Hematopoietic multipotent progenitor cell treated with erythropoietin and hydrocortisone succinate and interleukin-3 and kit ligand, for 8 days (in vitro differentiated cells): ENCODE measurements at regions not wholly inside any gene's neighbourhood (a gene's known extent, or its start where the extent isn't known, plus 50 kb on each side); places are given as distances from the start of the nearest gene placed in this dataset.

Experiments
- DNase-seq: peaks from one replicate; pipeline ENCODE4 v3.0.0-alpha.2; 2015

DNA sequence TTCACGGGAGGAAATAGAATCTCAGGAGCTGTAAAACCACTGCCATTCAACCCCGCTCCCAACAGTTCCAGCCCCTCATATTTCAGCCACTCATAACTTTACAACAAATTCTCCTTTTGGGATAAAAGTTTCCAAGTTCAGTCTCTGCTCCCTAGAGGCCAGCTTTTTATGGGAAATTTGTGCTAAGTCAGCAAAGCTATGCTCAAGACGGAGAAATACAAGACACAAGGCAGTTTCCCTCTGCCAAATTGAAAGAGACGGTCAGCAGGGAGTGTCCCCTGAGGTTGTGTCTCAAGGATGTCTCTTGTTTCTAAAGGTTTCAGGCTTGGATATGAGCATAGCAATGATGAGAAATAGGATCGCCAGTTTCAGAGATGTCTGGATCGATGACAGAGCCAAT, 608.6 kb downstream of the CCDC171 start:
- DNase-seq: no peak

DNA sequence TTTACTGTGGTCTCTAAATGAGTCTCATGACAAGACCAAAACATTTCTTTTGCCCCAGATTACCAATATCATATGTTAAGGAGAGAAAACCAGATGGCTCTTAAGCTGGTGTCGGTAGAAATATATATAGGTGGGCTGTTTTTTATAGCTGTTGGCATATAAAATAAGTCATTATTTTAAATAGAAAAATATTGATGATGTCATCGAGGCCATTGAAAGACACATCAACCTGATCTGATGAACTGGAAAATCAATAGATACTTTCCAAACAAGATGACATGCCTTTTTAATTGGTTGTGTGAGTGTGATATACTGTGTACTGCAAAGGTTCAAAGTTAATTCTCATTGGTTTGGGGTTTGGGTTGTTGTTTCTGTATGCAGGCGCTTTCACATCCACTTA, 617.3 kb downstream of the CCDC171 start:
- DNase-seq: no peak

DNA sequence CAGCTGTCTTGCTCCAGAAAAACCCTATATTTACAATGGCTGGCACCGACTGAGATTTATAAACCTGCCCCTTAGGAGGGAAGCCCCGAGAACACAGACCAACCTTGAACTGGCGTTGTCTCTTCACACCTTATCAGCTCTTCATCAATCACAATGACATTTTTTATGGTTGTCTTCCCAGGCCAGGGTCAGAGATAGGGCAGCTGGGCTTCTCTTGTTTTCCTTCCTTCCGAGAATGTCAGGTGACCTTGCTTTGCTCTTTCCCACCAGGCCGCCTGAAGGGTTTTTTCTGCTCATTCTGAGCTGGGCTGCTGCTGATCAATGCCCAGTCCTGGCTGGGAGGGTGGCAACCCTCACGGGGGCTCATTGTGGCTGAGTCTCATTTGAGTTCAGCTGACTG, 619.1 kb downstream of the CCDC171 start:
- no peak for DNase-seq

DNA sequence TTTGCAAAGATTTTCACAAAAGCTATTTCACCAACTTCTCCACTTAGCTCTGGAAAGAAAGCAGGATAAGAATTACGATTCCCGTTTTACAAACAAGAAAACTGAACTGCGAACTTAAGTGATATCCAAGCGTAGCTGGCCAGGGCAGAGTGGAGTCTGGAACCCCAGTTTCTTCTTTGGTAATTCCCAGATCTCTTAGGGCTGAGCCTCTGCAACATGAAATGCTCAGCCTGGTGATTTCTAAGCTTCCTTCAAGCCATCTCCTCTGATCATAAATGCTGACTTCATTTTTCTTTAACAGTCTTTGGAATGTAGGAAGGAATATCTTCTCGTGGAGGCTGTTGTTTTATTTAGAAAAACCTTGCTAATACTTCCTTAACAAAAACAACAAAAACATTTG, 620.0 kb downstream of the CCDC171 start:
- DNase-seq: no peak

DNA sequence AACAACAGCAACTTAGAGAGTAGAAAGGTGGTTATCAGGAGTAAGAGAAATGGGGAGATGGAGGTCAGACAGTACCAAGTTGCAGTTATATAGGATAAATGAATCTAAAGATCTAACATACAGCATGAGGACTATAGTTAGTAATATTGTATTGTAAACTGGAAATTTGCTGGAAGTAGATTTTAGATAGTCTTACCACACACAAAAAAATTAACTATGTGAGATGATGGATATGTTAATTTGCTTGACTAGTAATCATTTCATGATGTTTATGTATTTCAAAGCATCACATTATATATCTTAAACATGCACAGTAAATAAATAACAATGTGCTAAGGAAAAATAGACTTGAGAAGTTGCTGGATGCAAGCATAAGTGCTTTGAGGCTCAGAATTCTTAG, 622.1 kb downstream of the CCDC171 start:
- no peak for DNase-seq

DNA sequence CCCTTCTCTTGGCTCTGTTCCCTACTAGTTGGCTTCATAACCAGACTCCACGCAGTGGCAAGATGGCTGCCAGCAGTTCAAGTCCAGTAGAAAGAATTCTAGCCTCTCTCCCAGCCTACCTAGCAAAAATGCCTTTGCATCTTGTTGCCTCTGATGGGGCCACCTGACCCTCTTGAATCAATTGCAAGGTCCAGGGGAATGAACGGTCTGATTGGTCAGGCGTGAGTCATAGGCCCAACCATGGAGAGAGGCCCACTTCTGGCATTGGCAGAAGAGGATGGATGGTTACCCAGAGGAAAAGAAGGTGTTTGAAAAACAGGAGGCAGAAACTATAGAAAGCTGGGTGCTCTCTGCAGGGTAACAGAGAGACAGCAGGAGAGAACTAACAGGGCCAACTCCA, 622.6 kb downstream of the CCDC171 start:
- DNase-seq: no peak

DNA sequence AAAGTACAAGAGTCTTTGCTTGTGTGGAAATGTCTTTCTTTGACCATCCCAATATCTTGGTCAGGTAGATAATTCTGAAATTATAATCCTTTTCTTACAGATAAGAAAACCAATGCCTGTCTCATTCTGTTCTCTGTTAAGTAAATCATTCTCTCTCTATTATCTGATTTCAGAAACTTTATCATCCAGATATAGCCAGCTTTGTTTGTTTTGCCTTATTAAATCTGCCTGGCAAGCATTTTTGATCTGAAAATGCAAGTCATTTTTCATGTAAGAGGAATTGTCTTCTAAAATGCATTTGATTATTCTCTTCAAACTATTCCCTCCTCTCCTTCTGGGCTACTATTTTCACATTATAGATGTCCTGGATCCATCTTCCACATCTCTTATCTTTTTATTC, 625.5 kb downstream of the CCDC171 start:
- DNase-seq: no peak

DNA sequence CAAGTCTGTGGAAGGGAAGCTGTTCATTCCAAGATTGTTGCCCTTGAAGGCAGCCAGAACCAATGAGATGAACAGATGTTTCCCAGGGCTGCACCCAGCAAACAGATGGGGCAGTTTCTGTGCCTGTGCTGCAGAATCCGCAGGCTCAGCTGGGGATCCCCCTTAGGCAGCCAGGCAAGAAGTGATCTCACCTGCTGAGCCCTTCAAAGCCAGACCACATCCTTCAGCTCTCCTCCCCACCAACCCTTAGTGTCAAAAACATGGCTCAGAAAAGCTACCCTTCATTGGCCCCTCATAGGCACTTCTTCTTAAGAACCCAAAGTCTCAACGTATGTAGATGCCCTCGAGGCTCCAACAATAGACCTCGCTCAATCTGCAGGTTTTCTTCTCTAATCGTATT, 626.7 kb downstream of the CCDC171 start:
- no peak for DNase-seq

DNA sequence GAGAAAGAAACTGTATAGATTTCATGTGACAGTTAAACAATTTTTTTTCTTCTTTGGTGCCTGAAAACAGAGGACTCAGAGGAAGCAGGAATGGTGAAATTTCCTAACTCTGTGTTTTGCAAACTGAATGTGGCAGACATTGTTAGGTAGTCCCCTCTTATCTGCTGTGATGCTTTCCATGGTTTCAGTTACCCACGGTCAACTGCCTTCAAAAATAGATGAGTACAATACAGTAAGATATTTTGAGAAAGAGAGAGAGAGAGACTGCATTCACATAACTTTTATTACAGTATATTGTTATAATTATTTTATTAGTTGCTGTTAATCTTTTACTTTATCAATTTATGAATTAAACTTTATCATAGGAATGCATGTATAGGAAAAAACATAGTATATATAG, 627.2 kb downstream of the CCDC171 start:
- DNase-seq: no peak

DNA sequence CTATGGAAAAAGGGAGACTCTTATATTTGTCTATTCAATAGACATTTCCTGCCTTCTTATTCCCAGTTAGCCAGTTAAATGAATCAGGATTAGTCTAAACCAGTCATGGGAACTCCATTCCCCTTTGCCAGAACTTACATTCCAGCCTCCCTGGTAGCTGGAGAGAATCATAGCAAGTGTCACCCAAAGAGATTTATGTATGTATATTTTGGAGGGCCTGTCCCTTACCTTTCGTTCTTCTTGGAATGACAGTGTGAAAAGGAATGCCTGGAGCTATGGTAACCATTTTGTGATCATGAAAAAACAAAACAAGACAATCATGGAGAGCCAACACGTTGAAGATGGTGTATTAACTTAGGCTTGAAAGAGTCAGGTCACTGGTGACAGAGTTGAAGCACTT, 627.7 kb downstream of the CCDC171 start:
- DNase-seq: no peak

DNA sequence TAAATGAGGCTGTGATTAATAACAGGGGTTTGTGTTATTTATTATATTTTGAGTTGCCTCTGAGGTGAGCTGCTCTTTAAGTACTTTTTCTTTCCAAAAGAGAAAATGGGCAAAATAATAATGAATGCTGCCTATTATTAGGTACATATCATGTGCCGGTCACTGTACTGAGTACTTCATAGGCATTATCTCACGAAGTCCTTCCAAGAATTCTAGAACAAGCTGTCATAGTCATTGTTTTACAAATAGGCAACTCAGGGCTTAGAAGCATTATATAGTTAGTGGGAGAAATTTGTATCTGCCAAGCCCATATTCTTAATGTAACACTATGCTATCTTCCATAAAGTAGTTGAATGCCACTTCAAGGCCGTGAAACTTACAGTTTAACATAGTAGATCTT, 628.7 kb downstream of the CCDC171 start:
- no peak for DNase-seq

DNA sequence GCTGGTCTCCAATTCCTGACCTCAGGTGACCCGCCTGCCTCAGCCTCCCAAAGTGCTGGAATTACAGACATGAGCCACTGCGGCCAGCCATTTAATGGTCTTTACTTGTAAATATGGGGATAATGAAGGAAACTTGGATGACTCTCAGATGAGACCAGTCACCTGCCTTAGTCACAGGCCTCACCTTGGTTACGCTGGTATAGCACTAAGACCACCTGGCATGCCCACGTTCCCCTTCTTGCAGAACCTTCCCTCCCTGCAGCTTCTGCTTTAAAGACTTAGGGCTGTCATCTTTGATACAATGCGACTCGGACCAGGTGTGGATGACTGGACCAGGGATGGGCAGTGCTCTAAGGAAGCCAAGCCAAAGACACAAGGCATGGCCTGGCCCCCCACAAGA, 629.9 kb downstream of the CCDC171 start:
- DNase-seq: no peak

DNA sequence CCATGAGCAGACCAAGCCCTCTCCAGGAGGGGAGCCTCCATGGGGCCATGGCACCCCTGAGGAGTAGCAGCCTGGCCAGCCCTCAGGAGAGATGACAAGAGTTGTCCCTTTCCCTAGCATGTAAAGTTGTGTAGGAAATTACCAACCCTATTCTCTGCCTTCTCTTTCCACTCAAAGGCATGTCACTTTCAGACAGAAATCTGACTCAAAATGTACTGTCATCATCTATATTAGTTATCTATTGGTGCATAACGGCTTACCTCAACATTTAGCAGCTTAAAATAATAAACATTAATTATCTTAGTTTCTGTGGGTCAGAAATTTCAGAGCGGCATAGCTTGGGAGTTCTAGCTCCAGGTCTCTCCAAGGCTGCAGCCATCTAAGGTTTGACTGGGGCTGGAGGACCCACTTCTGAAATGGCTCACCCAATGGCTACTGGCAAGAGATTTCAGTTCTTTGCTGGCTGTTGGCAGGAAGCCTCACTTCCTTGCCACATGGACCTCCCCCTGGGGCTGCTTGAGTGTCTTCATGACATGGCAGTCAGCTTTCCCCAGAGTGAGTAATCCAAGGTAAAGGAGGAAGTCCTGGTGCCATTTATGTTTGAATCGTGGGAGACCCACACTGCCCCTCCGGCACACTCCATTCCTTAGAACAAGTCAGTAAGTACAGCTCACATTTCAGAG, 632.3 kb downstream of the CCDC171 start:
- no peak for DNase-seq

DNA sequence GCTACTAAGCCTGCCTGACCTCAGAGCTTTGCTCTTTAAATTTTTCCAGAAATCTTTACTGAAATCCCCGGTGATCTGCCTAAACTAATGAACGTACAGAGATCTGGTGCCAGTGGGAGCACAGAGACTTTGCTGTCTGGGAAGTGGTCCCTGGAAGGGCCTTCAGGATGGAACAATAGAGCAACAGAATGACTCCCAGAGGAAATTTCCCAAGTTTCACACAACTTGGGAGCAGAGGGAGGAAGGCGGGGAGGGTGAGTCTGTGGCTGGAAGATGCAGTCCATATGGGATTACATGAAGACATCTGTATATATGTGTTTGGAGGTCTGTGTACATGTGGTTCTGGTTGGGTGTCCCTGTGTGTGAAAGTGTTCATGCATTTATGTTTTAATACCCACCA, 638.3 kb downstream of the CCDC171 start:
- DNase-seq: no peak

DNA sequence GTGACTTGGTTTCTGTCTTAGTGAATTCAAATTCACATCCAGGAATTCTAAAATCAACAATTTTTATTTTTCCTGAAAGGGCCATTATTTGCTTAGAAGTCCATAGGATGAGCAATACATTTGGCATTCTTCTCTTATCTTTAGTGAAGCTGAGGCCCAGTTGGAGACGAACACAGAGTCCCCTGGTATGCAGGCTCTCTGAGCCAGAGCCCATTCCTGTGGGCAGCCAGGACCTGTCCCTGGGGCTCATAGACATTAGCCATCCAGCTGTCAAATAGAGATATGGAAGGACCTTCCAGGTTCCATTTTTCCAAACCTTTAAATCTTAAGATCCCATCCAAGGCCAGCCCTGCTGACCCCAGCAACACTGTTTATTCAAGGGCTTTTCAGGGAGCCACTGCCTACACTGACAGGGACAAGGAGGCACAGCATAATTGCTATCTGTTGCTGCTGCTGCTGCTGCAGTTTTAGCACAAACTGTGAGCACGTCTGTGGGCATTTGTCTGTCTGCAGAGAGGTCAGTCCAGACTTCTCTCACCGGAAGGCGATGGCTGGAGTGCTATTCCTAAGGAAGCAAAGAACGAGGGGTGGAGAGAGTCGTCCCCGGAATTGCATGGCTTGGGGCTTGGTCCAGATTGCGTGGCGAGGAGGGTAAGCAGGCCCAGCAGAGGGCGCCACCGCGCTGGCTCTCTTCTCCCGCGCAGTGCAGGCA, 639.0 kb downstream of the CCDC171 start:
- DNase-seq: peak; percentile 29

DNA sequence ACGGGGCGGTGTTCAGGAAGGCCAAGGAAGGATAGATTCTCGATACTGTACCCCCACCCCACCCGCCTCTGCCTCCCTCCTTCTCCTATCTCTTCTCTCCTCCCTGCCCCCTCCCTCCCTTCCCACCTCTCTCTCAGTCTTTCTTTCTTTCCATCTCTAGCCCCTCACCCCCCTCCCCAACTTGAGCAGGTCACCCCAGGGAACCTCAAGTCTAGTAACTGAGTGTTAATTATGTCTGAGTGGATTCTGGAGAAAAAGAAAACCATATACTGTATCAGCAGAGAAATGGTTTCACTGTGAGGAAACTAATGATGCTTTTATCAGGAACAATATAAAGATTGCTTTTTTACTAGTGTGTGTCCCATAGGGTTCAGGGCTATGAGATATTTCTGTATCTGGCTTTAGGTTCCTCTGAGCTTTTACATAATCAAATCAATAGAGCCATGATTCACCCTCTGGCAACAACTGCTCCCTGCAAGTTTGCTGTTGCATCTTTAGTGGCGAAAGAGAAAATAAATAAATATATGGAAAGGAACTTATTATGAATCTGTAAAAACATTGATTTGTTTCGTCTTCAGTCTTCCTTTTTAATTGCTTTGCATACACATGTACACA, 639.7 kb downstream of the CCDC171 start:
- no peak for DNase-seq

DNA sequence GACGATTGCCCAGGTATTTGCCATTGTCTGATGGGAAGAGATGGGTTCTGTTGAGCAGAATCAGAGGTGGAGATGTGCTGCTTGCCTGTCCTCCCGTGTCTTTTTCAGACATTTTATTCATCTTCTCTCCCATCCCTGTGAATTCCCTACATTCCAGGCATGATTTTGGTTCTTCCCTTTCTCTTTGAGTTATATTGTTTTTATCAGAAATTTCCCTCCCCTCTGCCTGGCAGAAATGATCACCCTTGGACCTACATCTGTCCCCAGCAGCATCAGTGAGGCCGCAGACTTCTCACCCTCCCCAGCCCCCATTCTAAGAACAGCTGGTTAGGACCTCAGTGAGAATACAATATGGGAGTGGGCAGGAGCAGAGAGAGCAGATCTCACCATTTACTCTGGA, 640.2 kb downstream of the CCDC171 start:
- no peak for DNase-seq

DNA sequence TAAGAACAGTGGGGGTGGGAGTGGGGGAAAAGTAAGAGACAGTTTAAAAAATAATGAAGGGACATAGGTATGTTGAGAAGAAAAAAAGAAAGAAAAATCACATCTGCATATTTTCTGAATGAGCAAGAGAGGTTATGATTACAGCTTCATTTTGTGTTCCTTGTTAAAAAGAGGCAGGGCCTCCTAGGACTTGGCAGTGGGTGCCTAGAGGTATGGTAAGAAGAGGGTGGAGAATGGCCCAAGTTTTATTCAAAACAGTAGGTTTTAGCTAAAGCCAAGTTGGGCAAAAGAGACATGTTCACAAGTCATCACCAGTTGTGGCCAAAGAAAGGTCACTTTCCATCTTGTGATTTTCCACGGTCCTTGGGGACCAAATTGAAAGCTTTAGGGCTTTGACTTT, 643.4 kb downstream of the CCDC171 start:
- DNase-seq: no peak

DNA sequence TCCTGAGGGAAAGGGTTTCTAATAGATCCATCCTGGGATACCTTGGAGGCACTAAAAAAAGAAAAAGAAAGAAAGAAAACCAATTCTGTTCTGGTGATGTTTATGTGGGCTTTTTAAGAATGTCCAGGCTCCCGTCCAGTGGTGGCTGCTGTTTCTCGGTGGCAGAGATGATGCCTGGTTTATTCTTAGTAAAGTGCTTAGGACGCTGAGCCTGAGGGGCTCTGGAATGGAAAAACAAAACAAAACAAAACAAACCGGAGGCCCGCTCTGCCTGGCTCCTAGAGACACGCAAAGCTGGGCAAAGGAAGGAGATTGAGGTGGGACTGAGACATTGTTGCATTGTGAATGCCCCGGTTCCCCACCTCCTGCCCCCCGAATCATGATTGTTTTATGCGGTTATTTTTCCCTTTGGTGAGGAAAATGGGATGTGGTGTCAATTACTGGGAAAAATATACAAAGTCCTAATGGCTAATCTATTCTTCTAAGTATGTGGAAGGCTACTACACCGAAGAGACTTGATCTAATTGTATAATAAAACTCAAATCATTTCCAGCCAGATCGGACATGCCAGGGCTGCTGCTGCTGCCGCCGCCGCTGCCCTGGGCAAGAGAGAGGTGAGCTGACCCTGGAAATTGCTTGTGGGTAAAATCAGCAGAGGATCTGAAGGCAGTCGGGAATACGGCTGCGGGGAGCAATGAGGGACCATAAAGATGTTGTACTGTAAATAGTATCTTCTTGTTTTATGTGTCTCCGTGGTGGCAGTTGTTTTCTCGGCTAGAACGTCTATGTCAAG, 644.9 kb downstream of the CCDC171 start:
- no peak for DNase-seq

DNA sequence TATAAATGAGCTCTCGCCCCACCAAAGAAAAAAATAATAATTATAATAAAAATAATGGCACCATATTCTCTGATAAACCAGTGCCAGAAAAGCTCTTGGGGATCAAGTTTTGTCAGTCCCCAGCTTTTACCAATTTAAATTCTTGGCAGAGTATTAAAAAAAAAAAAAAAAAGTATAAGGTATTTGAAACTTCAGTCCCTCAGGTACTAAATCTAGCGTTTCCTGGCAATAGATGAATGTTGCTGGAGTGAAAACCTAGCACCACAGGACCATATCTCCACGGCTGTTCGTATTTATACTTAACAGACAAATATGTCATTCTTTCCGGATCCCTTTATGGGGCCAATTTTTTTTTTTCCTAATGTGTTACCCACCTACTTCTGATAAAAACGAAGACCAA, 646.2 kb downstream of the CCDC171 start:
- DNase-seq: no peak

DNA sequence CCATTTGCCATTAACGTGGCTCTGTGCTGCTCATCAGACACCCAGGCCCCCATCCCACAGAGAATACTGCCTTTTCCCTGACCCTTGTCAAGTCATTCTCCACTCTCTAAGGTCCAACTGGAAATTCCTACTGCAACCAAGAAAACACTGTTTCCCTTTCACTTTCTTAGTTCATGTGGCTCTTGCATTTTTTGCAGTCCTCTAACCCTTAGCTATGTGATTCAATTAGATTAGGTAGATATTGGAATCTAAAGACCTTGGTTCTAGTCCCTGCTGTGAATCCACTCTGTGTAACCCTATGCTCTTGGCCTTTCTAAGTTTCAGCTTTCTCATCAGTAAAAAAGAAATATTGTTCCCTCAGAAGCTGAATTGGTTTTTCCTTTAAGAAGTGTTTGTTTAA, 649.4 kb downstream of the CCDC171 start:
- DNase-seq: no peak

DNA sequence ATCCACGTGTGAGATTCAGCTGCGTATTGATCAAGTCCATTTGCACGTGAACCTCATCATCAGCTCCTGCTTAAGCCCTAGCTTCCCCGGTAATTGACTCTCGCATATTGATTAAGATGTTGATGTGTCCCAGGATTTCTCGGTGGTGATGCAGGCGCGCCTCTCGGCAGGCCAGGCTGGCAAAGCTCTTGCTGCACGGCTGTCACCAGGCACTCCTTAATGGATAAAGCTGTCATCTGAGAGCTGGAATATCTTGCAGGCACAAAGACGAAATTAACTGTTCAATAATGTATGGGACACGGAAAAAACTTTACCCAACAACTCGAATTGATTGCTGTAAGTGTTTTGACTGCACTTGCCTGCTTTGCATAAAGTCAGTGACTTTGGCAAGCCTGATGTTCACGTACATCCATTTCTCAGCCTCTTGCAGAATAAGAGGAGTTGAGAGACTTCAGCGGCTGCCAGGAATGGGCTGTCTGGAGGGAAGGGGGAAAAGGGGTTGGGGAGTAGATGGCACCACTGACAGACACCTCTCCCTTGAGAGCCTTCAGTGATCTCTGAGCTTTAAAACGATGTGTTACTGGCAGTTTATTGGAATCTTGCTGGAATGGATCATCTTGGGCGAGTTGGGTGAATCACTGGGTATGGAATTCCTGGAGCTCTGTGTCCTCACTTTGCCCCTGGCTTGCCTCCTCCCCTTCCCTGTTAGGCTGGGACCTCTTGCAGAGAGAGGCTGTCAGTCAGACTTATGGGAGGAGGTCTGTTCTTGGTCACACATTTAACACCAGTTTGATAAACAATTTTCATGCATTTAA, 650.3 kb downstream of the CCDC171 start:
- no peak for DNase-seq
